Skeletal muscle cell (primary cell): ENCODE measurements at regions not wholly inside any gene's neighbourhood (a gene's known extent, or its start where the extent isn't known, plus 50 kb on each side); places are given as distances from the start of the nearest gene placed in this dataset.
A peak's percentile ranks its signal among the peaks of the same experiment; 100 is the strongest.
"Not testable (repeated sequence)": the region's sequence is repeated elsewhere in the genome, so short reads cannot be mapped to it uniquely, and the experiment has no call there.

Experiments used
- DNase-seq: peaks from one replicate; pipeline ENCODE4 v3.0.0-alpha.2; 2010; ENCODE audit warnings: low read depth
- H3K4me3 ChIP-seq: 2 replicates; pipeline ENCODE4 v1.5.1; 2011; ENCODE audit warnings: low read depth, mild to moderate bottlenecking, control low read depth, low read length, moderate library complexity

- no peak for DNase-seq
- no peak overlapping the region for H3K4me3 ChIP-seq
Observed at GRCh38 chr1:172790245-172790644, 131.3 kb downstream of the FASLG start.

DNA sequence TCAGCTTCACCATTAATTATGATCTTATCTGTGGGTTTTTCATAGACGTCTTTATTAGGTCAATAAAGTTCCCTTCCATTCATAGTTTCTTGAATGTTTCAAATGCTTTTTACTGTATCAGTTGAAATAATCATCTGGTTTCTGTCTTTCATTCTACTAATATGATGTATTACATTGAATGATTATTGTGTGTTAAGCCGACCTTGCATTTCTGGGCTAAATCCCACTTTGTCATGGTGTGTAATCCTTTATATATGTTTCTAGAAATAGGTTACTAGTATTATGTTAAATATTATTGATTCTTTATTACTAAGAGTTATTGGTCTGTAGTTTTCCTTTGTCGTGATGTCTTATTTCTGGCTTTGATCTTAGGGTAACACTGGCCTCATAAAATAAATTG lies 134.9 kb downstream of the FASLG start:
- no peak for DNase-seq
- H3K4me3 ChIP-seq: no peak overlapping the region

GRCh38 chr1:172795741-172796140 lies 136.8 kb downstream of the FASLG start:
- DNase-seq: no peak
- no peak overlapping the region for H3K4me3 ChIP-seq

GRCh38 chr1:172799804-172800203 lies 140.9 kb downstream of the FASLG start:
- not testable (repeated sequence) for H3K4me3 ChIP-seq, DNase-seq

GRCh38 chr1:172801771-172802322 lies 142.9 kb downstream of the FASLG start:
- no peak for DNase-seq
- no peak overlapping the region for H3K4me3 ChIP-seq

- no peak for DNase-seq
- no peak overlapping the region for H3K4me3 ChIP-seq
Observed at GRCh38 chr1:172809750-172810149, 150.8 kb downstream of the FASLG start.

GRCh38 chr1:172810480-172811175 lies 151.7 kb downstream of the FASLG start:
- DNase-seq: no peak
- H3K4me3 ChIP-seq: no peak overlapping the region

- no peak overlapping the region for H3K4me3 ChIP-seq
- DNase-seq: no peak
Observed at GRCh38 chr1:172811694-172812093, 152.8 kb downstream of the FASLG start.

DNA sequence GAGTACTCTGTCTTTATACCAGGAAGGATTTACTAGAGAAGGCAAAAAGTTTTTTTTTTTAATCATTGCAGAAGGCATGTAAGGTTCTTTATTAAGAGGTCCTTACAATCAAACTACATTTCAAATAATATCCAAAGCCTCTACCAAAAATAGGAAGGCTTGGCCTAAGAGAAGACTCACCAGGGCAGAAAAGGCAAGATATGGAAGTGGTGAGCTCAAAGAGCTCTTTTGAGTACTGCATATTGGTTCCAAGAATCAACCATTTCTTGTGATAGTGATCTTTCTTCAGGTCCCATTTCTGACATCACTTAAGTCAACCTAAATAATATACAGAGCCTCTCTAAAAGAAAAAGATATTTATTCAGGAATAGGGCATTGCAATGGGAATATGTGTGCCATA lies 153.2 kb downstream of the FASLG start:
- no peak overlapping the region for H3K4me3 ChIP-seq
- DNase-seq: no peak

DNA sequence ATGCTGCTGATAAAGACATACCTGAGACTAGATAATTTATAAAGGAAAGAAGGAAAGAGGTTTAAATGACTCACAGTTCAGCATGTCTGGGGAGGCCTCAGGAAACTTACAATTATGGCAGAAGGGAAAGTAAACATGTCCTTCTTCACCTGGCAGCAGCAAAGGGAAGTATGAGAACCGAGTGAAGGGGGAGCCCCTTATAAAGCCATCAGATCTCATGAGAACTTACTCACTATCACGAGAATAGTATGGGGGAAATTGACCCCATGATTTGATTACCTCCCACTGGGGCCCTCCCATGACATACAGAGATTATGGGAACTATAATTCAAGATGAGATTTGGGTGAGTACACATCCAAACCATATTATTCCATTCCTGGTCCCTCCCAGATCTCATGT lies 154.4 kb downstream of the FASLG start:
- H3K4me3 ChIP-seq: no peak overlapping the region
- no peak for DNase-seq

- DNase-seq: no peak
- H3K4me3 ChIP-seq: no peak overlapping the region
Observed at GRCh38 chr1:172814428-172814827, 155.5 kb downstream of the FASLG start.

DNA sequence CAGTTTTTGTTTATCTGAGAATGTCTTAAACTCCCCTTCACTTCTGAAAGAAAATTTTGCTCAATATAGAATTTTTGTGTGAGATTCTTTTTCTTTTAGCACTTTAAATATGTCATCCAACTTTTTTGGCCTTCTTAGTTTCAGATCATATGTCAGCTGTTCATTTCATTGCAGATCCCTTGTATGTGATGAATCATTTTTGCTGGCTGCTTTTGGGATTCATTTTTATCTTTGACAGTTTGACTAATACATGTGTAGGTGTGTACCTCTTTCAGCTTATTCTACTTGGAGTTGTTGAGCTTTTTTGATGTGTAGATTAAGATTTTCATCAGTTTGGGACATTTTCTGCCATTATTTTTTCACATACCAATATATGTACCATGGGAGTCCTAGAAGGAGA lies 156.8 kb downstream of the FASLG start:
- H3K4me3 ChIP-seq: no peak overlapping the region
- no peak for DNase-seq

DNA sequence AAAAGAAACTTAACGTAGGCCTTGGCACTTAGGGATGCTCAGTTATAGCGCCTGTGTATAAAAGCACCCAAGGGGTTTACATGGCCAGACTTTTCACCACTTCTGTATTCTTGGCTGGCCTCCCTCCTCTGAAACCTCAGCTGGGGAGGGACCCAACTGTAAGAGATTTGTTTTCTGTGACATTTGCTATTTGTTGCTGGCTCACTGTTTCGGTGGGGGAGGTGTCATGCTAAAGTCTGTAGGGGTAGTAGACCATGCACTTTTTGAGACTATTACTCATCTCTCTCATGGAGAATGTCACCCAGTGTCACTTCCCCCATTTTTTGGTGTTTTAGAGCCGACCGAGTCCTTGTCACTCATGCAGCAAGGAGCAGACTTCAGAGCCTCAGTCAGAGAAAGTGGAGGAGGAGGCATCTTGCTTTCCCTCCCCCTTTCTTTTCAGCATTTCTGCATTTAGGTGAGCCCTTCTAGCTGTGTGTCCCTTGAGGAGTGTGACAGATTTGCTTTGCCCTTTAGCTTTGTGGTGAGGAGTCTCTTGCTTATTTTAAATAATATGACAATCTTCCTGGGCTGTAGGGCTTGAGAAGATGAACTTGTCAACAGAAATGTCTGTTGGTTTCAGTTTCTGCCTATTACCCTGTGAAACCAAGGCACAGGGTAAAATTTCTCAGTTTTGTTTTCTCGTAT lies 160.1 kb downstream of the FASLG start:
- H3K4me3 ChIP-seq: no peak overlapping the region
- no peak for DNase-seq

DNA sequence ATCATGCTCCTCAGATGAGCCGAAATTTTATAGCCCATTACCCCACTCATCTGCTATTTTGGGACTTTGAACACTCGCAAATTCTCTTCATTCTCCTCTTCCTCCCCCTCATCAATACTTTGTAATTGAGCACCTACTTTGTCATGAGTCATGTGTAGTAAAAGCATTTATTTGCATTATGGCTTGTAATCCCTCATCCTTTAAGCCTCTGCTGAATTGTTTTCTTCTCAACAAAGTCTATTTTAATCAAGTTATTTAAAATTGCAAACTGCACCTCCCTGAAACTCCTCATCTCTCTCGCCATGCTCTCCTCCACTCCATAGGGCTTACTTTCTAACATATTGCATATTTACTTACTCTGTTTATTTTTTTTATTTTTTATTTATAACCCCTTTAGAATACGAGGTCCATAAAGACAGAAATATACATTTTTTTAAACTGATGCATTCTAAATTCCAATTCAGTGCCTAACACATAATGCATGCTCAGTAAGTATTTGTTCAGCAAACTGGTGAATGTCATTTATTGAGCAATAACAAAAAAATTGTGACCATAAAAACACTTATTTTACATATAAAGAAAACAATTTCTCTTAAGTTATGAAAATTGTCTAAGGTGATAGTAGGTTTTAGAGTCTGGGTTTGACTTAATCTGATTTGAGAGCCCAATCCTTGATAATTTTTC lies 161.7 kb downstream of the FASLG start:
- no peak overlapping the region for H3K4me3 ChIP-seq
- DNase-seq: no peak

DNA sequence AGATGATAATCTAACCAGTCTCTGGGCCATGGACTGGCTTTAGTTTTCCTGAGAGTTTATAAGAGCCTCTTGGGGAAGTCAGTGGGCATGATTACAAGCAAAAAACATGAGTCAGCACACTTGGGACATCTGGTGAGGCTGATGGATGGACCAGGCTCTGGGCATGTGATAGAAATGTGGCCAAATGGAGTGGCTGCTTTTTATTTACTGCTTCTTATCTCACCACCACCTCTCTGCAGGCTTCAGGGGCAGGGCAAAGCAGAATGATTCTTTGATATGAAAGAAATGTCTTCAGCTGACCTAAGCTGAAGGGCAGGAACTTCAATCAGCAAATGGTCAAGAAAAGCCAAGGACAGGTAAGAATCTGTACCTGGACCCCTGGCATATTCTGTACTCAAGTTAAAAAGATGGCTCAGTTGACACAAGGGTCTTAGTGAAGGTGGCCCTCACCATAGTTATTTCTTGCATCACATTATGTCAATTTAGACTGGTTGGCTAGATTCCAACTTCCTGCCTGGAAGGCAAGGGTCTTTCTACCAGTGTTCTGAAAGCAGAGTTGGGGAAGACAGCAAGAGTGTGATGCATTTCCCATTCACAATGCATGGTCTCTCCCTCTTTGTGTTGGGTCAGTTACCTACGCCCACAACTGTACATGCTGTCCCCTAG lies 162.8 kb downstream of the FASLG start:
- DNase-seq: peak; percentile 72
- H3K4me3 ChIP-seq: no peak overlapping the region

GRCh38 chr1:172822886-172823285 lies 164.0 kb downstream of the FASLG start:
- no peak overlapping the region for H3K4me3 ChIP-seq
- DNase-seq: no peak

DNA sequence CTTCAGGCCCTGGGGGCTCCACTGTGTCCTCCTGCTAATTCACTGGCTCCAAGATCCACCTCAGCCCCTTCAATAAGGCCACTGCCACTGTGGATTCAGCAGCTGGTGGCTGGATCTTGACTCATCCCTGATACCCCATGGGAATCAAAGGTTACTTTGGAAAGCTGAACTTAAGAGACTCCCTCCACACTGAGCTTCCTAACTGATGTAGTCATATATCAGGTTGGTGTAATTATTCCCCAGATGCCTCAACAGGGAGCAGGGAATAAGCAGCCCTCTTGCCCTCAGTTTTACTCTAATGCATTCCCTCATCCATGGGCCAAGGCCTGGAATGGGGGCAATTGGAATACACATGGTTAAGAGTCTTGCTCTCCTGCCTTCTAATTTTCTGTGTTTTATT lies 164.6 kb downstream of the FASLG start:
- no peak overlapping the region for H3K4me3 ChIP-seq
- DNase-seq: peak; percentile 91

DNA sequence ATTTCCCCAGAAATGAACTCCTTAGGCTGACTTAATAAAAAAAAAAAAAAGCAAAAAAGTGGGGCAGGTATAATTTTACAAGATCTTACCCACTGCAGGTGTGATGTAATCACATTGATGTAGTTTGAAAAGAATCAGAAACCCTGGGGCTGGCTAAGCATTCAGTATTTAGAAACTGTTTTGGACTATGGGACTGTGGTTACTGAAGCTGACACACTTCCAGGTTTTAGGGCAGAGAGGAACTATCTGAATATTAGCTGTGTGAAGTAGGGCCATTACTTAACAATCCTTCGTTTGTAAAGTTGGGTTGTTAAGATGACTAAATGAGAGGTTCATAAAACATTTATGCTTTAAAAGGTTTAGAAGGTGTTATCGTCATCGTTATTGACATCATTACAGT lies 165.3 kb downstream of the FASLG start:
- no peak for DNase-seq
- H3K4me3 ChIP-seq: no peak overlapping the region

DNA sequence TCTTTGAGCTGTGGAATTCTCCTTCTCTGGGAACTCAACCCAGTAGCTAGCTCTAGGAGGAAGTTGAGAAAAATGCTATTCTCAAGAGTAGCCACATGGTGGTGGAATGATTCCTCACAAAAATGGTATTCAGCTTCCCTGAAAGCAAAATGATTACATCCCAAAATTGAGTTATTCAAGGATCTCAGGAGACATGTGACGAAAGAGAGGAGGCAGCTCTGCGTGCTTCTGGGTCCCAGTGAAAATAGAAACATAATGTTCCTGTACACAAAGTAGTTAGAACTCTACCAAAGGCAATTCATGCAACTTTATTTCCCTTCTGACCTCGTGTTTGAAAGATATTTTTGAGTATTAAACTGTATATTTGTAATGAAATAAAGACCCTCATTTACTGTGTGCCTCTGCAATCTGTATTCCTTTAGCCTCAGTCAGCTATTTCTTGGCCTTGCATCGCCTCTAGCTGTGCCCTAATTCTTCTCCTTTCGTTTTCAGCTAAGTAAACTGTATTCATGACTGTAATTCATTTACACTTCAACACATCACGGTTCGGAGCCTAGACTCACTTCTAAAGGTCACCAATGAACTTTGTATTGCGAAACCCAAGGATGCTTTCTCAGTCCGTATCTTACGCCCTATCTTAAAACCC lies 167.3 kb downstream of the FASLG start:
- H3K4me3 ChIP-seq: no peak overlapping the region
- DNase-seq: peak; percentile 91
